Endothelial cell of umbilical vein (primary cell): ENCODE measurements at regions not wholly inside any gene's neighbourhood (a gene's known extent, or its start where the extent isn't known, plus 50 kb on each side); places are given as distances from the start of the nearest gene placed in this dataset.

ENCODE experiments used
- BruUV-seq: library from RNA; stranded (reverse); fragments of 400-500 nt; replicated peaks from 2 replicates; lab custom pipeline; 2021; lab: Mats Ljungman, UMichigan
- CTCF ChIA-PET: fragments of 300-600, 350-600 bp; sonication (Branson Sonifier 250); formaldehyde crosslinking; loops from one replicate; lab custom pipeline; 2021; ENCODE audit warnings: antibody characterized with exemption, inconsistent platforms; lab: Charles Lee
- POLR2A ChIA-PET: fragments of 300-600, 350-600 bp; sonication (Branson Sonifier 250); formaldehyde crosslinking; loops from one replicate; lab custom pipeline; 2021; ENCODE audit warnings: antibody characterized with exemption, inconsistent platforms; lab: Charles Lee
- DNase-seq: peaks from one replicate; pipeline ENCODE4 v3.0.0-alpha.2; 2011; ENCODE audit warnings: low read depth, low spot score
- FAIRE-seq: peaks from 2 replicates; lab custom pipeline; 2011; peaks lifted over from hg19 to GRCh38; lab: Jason Lieb, UNC
- H2AFZ ChIP-seq: 2 replicates; pipeline ENCODE4 v1.6.0; 2012; ENCODE audit warnings: low read depth, low read length, control low read depth, inconsistent platforms
- H3K27ac ChIP-seq: 2 replicates; pipeline ENCODE4 v1.5.1; 2011; ENCODE audit warnings: low read depth, mild to moderate bottlenecking, control low read depth, low read length, moderate library complexity; ENCODE audit not compliant: insufficient read depth
- H3K27me3 ChIP-seq, 2 experiments: 2 replicates each; pipeline versions ENCODE4 v1.6.0 to v1.6.1; 2011; ENCODE audit warnings: low read length in 2 of 2, mixed read lengths in 1 of 2; ENCODE audit not compliant: control insufficient read depth in 2 of 2, insufficient read depth in 2 of 2
- H3K36me3 ChIP-seq, 2 experiments: 2 replicates in 1 of 2; 3 replicates in 1 of 2; pipeline ENCODE4 v1.5.1; 2011; ENCODE audit warnings: low read length in 2 of 2, mild to moderate bottlenecking in 1 of 2, moderate library complexity in 1 of 2; ENCODE audit not compliant: control insufficient read depth in 2 of 2, insufficient read depth in 2 of 2; ENCODE audit errors: extremely low read depth in 1 of 2
- H3K4me1 ChIP-seq: 3 replicates; pipeline ENCODE4 v1.5.1; 2011; ENCODE audit warnings: mild to moderate bottlenecking, low read length; ENCODE audit not compliant: control insufficient read depth, insufficient read depth; ENCODE audit errors: extremely low read depth
- H3K4me2 ChIP-seq: 2 replicates; pipeline ENCODE4 v1.6.1; 2011; ENCODE audit warnings: low read length, control low read depth, mixed read lengths; ENCODE audit not compliant: insufficient read depth
- H3K4me3 ChIP-seq, 3 experiments: fragments of 200-600 bp in 1 of 3; sonication (generic), shearing (Covaris generic) in 1 of 3; replicated peaks in 1 of 3; 2 replicates each; pipeline ENCODE4 v1.5.1; 2011 to 2016; ENCODE audit warnings: control low read depth in 3 of 3, low read length in 3 of 3, mild to moderate bottlenecking in 2 of 3, inconsistent platforms in 1 of 3, low read depth in 1 of 3, moderate library complexity in 1 of 3; ENCODE audit not compliant: insufficient read depth in 1 of 3
- H3K79me2 ChIP-seq: 2 replicates; pipeline ENCODE4 v1.6.0; 2012; ENCODE audit warnings: low read length, inconsistent platforms; ENCODE audit not compliant: control insufficient read depth, insufficient read depth
- H3K9ac ChIP-seq: replicated peaks from 2 replicates; pipeline ENCODE3; 2011; ENCODE audit warnings: low read length, control low read depth; ENCODE audit not compliant: insufficient read depth; ENCODE audit errors: extremely low read depth
- H3K9me1 ChIP-seq: replicated peaks from 3 replicates; pipeline ENCODE4 v1.6.0; 2011; ENCODE audit warnings: mild to moderate bottlenecking, low read length; ENCODE audit not compliant: control insufficient read depth, insufficient read depth; ENCODE audit errors: extremely low read depth
- H3K9me3 ChIP-seq: replicated peaks from 2 replicates; pipeline ENCODE4 v1.5.1; 2012; ENCODE audit warnings: low read length, inconsistent platforms; ENCODE audit not compliant: control insufficient read depth, insufficient read depth
- H4K20me1 ChIP-seq: replicated peaks from 2 replicates; pipeline ENCODE3; 2011; ENCODE audit warnings: mild to moderate bottlenecking, low read length; ENCODE audit not compliant: control insufficient read depth, insufficient read depth; ENCODE audit errors: extremely low read depth
- EZH2 ChIP-seq: IDR thresholded peaks from 2 replicates; pipeline ENCODE4 v1.6.1; 2012; ENCODE audit warnings: borderline replicate concordance, low read depth, mild to moderate bottlenecking, moderate library complexity, low read length, inconsistent platforms; ENCODE audit not compliant: severe bottlenecking
- GATA2 ChIP-seq: IDR thresholded peaks from 2 replicates; pipeline ENCODE4 v1.7.0; 2011; ENCODE audit warnings: low read depth, mild to moderate bottlenecking, moderate library complexity, mixed read lengths, low read length; ENCODE audit not compliant: insufficient read length, insufficient read depth
- JUN ChIP-seq: IDR thresholded peaks from 2 replicates; pipeline ENCODE4 v1.6.1; 2011; ENCODE audit warnings: borderline replicate concordance, low read depth; ENCODE audit not compliant: insufficient read length, insufficient read depth
- MYC ChIP-seq: IDR thresholded peaks from one replicate; pipeline ENCODE4 v1.6.1; 2011; ENCODE audit warnings: mild to moderate bottlenecking, low read depth, low read length
- POLR2A ChIP-seq: IDR thresholded peaks from 2 replicates; pipeline ENCODE4 v1.6.1; 2012; ENCODE audit warnings: low read depth, mild to moderate bottlenecking, control low read depth, low read length
- POLR2AphosphoS5 ChIP-seq: IDR thresholded peaks from 2 replicates; pipeline ENCODE4 v1.6.1; 2012; ENCODE audit warnings: low read depth, mild to moderate bottlenecking, control low read depth, low read length, moderate library complexity; ENCODE audit not compliant: insufficient read depth
- dilution Hi-C: fragments of 300-500 bp; cut with MboI; formaldehyde crosslinking; loops from one replicate; pipeline ENCODE4 v1.15.0; 2019; ENCODE audit warnings: low sequenced_read_pairs; ENCODE audit not compliant: extremely low pct_ligation_motif_present
- intact Hi-C: fragments of 100-400 bp; cut with micrococcal nuclease; formaldehyde crosslinking; loops from one replicate; pipeline ENCODE4 v1.10.0; 2022
- TF ChIP-seq, protein P1 (sequence below): IDR thresholded peaks from 2 replicates; pipeline ENCODE4 v1.6.1; 2011; ENCODE audit not compliant: insufficient read depth, insufficient read length
- TF ChIP-seq, protein P2 (sequence below), 2 donors: IDR thresholded peaks; 1 replicate in 1 of 2; 2 replicates in 1 of 2; pipeline ENCODE4 v1.5.1; 2011; ENCODE audit warnings: low read length in 2 of 2, mild to moderate bottlenecking in 2 of 2, moderate library complexity in 2 of 2, control low read depth in 1 of 2, inconsistent platforms in 1 of 2, low read depth in 1 of 2; ENCODE audit not compliant: insufficient read depth in 1 of 2; ENCODE audit errors: extremely low read depth in 1 of 2

DNA sequence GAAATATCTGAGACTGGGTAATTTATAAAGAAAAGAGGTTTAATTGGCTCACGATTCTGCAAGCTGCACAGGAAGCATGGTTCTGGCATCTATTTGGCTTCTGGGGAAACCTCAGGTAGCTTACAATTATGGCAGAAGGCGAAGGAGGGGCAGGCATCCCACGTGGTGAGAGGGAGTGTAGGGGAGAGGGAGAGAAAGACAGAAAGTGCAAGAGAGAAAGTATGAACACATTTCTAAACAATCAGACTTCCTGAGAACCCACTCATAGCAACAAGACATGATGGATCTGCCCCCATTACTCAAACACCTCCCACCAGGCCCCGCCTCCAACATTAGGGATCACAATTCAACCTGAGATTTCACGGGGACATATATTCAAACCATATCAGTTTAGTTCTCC, 107.4 kb downstream of the PERP start:
- no TSS peak for BruUV-seq
- dilution Hi-C loops (no loop called here), intact Hi-C loops (loop anchor here (5.0 kb wide), 2 partner anchors 198 to 277 kb away; no protein-coding TSS in a partner anchor)
- no peaks in the 10 kb centered on the region for H3K27me3 ChIP-seq
- H3K4me3 ChIP-seq, result no peak overlapping the region
- H3K36me3 ChIP-seq, result no peaks in the 10 kb centered on the region
- H4K20me1 ChIP-seq, result no peaks in the 10 kb centered on the region
- CTCF ChIA-PET, result interaction anchor here (1.3 to 4.6 kb wide), 6 partner anchors 17 to 301 kb away, joined by 5 to 107 read pairs (median 8); no protein-coding TSS in a partner anchor
- no peaks in the 10 kb centered on the region for H3K4me1 ChIP-seq
- no peak for TF ChIP-seq POLR2A
- FAIRE-seq (no peak), DNase-seq (no peak)
- no peak overlapping the region for H3K4me2 ChIP-seq
- no peak overlapping the region for H3K9ac ChIP-seq
- no peaks in the 10 kb centered on the region for H3K79me2 ChIP-seq
- POLR2A ChIA-PET, result no interaction called here
- H3K9me3 ChIP-seq, result no peaks in the 10 kb centered on the region
- no peak overlapping the region for H2AFZ ChIP-seq
- H3K9me1 ChIP-seq, result no peaks in the 10 kb centered on the region
- H3K27ac ChIP-seq, result no peak overlapping the region

DNA sequence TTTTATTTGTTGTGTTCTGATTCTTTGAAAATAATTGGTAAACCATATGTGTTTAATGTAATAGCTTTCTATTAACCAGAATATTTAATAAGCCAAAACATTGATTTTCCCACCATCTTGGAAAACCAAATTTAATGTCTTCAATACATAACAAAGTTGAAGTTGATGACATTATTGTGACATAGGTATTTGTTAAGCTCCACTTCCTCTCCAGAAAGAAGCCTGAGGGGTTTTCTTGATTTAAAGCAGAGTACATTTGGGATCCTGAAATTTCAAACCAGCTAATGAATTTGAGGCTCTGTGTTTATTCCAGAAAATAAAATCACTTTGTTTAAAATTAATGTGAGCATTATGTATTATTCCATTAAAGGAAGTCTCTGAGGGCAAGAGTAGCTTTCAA, 106.3 kb downstream of the PERP start:
- Histone ChIP-seq H3K9me1 (no peaks in the 10 kb centered on the region), H2AFZ (no peak overlapping the region), H3K4me3 (no peak overlapping the region), H3K27me3 (no peaks in the 10 kb centered on the region), H3K4me2 (no peak overlapping the region), H3K9ac (no peak overlapping the region), H3K36me3 (no peaks in the 10 kb centered on the region), H4K20me1 (no peaks in the 10 kb centered on the region), H3K9me3 (no peaks in the 10 kb centered on the region), H3K4me1 (no peaks in the 10 kb centered on the region), H3K27ac (no peak overlapping the region), H3K79me2 (no peaks in the 10 kb centered on the region)
- CTCF ChIA-PET, result interaction anchor here (0.7 to 4.6 kb wide), 25 partner anchors 8 to 601 kb away, joined by 3 to 107 read pairs (median 4); no protein-coding TSS in a partner anchor
- intact Hi-C loops (loop anchor here (1.0 to 5.0 kb wide), 3 partner anchors 108 to 276 kb away; no protein-coding TSS in a partner anchor), dilution Hi-C loops (no loop called here)
- DNase-seq, result no peak
- TF ChIP-seq JUN, result no peak
- TF ChIP-seq POLR2A, result no peak
- TF ChIP-seq, protein P1, sequence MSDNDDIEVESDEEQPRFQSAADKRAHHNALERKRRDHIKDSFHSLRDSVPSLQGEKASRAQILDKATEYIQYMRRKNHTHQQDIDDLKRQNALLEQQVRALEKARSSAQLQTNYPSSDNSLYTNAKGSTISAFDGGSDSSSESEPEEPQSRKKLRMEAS, result no peak
- TF ChIP-seq MYC, result no peak
- TF ChIP-seq POLR2AphosphoS5, result no peak
- TF ChIP-seq EZH2, result no peak
- TF ChIP-seq GATA2, result no peak
- TF ChIP-seq, protein P2, sequence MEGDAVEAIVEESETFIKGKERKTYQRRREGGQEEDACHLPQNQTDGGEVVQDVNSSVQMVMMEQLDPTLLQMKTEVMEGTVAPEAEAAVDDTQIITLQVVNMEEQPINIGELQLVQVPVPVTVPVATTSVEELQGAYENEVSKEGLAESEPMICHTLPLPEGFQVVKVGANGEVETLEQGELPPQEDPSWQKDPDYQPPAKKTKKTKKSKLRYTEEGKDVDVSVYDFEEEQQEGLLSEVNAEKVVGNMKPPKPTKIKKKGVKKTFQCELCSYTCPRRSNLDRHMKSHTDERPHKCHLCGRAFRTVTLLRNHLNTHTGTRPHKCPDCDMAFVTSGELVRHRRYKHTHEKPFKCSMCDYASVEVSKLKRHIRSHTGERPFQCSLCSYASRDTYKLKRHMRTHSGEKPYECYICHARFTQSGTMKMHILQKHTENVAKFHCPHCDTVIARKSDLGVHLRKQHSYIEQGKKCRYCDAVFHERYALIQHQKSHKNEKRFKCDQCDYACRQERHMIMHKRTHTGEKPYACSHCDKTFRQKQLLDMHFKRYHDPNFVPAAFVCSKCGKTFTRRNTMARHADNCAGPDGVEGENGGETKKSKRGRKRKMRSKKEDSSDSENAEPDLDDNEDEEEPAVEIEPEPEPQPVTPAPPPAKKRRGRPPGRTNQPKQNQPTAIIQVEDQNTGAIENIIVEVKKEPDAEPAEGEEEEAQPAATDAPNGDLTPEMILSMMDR (IDR thresholded peaks at IDR 0.05; ENCODE audit: extremely low read depth in 1 of 2, insufficient read depth in 1 of 2, low read depth in 1 of 2, low read length in 2 of 2), result no peak
- POLR2A ChIA-PET, result no interaction called here
- no peak for FAIRE-seq
- no TSS peak for BruUV-seq
